T-helper 2 cell treated with Interferon-gamma antibody and Interleukin-4, amounts not matched to agents 5 μg/mL and 100 μg/mL, for 36 hours (primary cell): ENCODE measurements at regions not wholly inside any gene's neighbourhood (a gene's known extent, or its start where the extent isn't known, plus 50 kb on each side); places are given as distances from the start of the nearest gene placed in this dataset.

ENCODE experiments used
- DNase-seq: peaks from one replicate; pipeline ENCODE4 v3.0.0; 2021; ENCODE audit warnings: low spot score
- H3K27ac Mint-ChIP-seq: one replicate; pipeline ENCODE4 v1.8.0; 2021; ENCODE audit warnings: mild to moderate bottlenecking, mixed read lengths
- H3K27me3 Mint-ChIP-seq: one replicate; pipeline ENCODE4 v1.8.0; 2021; ENCODE audit warnings: low read depth, mixed read lengths
- H3K36me3 Mint-ChIP-seq: one replicate; pipeline ENCODE4 v1.8.0; 2021; ENCODE audit warnings: low read depth, mixed read lengths
- H3K4me1 Mint-ChIP-seq: one replicate; pipeline ENCODE4 v1.8.0; 2021; ENCODE audit warnings: low read depth, mixed read lengths
- H3K4me3 Mint-ChIP-seq: one replicate; pipeline ENCODE4 v1.8.0; 2022; ENCODE audit warnings: mild to moderate bottlenecking, moderate library complexity, mixed read lengths
- H3K9me3 Mint-ChIP-seq: one replicate; pipeline ENCODE4 v1.8.0; 2021; ENCODE audit warnings: mixed read lengths

GRCh38 chr4:64497491-64497890 is 88.2 kb upstream of the TECRL start:
- H3K27ac Mint-ChIP-seq, result no peak overlapping the region
- H3K4me3 Mint-ChIP-seq, result no peak overlapping the region
- no peak for DNase-seq
- no peaks in the 10 kb centered on the region for H3K9me3 Mint-ChIP-seq
- no peaks in the 10 kb centered on the region for H3K27me3 Mint-ChIP-seq
- H3K36me3 Mint-ChIP-seq, result no peaks in the 10 kb centered on the region
- H3K4me1 Mint-ChIP-seq, result no peaks in the 10 kb centered on the region

- no peak overlapping the region for H3K27ac Mint-ChIP-seq
- no peaks in the 10 kb centered on the region for H3K4me1 Mint-ChIP-seq
- H3K9me3 Mint-ChIP-seq, result no peaks in the 10 kb centered on the region
- H3K36me3 Mint-ChIP-seq, result no peaks in the 10 kb centered on the region
- H3K4me3 Mint-ChIP-seq, result no peak overlapping the region
- DNase-seq, result no peak
- no peaks in the 10 kb centered on the region for H3K27me3 Mint-ChIP-seq
These were observed 86.7 kb upstream of the TECRL start for GRCh38 chr4:64495946-64496345.

GRCh38 chr4:64489628-64490027 is 80.4 kb upstream of the TECRL start:
- no peaks in the 10 kb centered on the region for H3K36me3 Mint-ChIP-seq
- peaks cover 7% of the 10 kb centered on the region for H3K9me3 Mint-ChIP-seq
- H3K4me3 Mint-ChIP-seq, result no peak overlapping the region
- no peak overlapping the region for H3K27ac Mint-ChIP-seq
- H3K4me1 Mint-ChIP-seq, result no peaks in the 10 kb centered on the region
- H3K27me3 Mint-ChIP-seq, result no peaks in the 10 kb centered on the region
- no peak for DNase-seq

- no peak overlapping the region for H3K27ac Mint-ChIP-seq
- peaks cover 12% of the 10 kb centered on the region for H3K9me3 Mint-ChIP-seq
- no peaks in the 10 kb centered on the region for H3K27me3 Mint-ChIP-seq
- no peaks in the 10 kb centered on the region for H3K4me1 Mint-ChIP-seq
- DNase-seq, result no peak
- no peak overlapping the region for H3K4me3 Mint-ChIP-seq
- no peaks in the 10 kb centered on the region for H3K36me3 Mint-ChIP-seq
These were observed 70.1 kb upstream of the TECRL start for GRCh38 chr4:64479338-64479737.

- no peaks in the 10 kb centered on the region for H3K4me1 Mint-ChIP-seq
- H3K36me3 Mint-ChIP-seq, result no peaks in the 10 kb centered on the region
- peaks cover 8% of the 10 kb centered on the region for H3K9me3 Mint-ChIP-seq
- H3K27me3 Mint-ChIP-seq, result no peaks in the 10 kb centered on the region
- H3K27ac Mint-ChIP-seq, result no peak overlapping the region
- no peak for DNase-seq
- H3K4me3 Mint-ChIP-seq, result no peak overlapping the region
These were observed 67.9 kb upstream of the TECRL start for GRCh38 chr4:64477127-64477526.

GRCh38 chr4:64465263-64465662 is 56.0 kb upstream of the TECRL start:
- H3K27ac Mint-ChIP-seq, result no peak overlapping the region
- no peaks in the 10 kb centered on the region for H3K4me1 Mint-ChIP-seq
- no peaks in the 10 kb centered on the region for H3K27me3 Mint-ChIP-seq
- no peaks in the 10 kb centered on the region for H3K36me3 Mint-ChIP-seq
- no peak overlapping the region for H3K4me3 Mint-ChIP-seq
- peaks cover 14% of the 10 kb centered on the region for H3K9me3 Mint-ChIP-seq
- no peak for DNase-seq

GRCh38 chr4:64464581-64464980 is 55.3 kb upstream of the TECRL start:
- Mint-ChIP-seq H3K27ac (no peak overlapping the region), H3K36me3 (no peaks in the 10 kb centered on the region), H3K9me3 (peaks cover 14% of the 10 kb centered on the region), H3K4me1 (no peaks in the 10 kb centered on the region), H3K4me3 (no peak overlapping the region), H3K27me3 (no peaks in the 10 kb centered on the region)
- DNase-seq, result no peak
